HG02571 (cell line): ENCODE measurements at regions not wholly inside any gene's neighbourhood (a gene's known extent, or its start where the extent isn't known, plus 50 kb on each side); places are given as distances from the start of the nearest gene placed in this dataset.

Experiments used
- ATAC-seq: cut with Tn5 transposase; IDR thresholded peaks from one replicate; pipeline ENCODE4 v1.9.1; 2021; ENCODE audit warnings: mild to moderate bottlenecking, moderate library complexity; ENCODE audit not compliant: unreplicated experiment

- ATAC-seq, result no peak
These were observed 443.1 kb downstream of the SOX6 start for GRCh38 chr11:15913261-15913660.
